ENCODE measurements at regions not wholly inside any gene's neighbourhood (a gene's known extent, or its start where the extent isn't known, plus 50 kb on each side); places are given as distances from the start of the nearest gene placed in this dataset.

DNA sequence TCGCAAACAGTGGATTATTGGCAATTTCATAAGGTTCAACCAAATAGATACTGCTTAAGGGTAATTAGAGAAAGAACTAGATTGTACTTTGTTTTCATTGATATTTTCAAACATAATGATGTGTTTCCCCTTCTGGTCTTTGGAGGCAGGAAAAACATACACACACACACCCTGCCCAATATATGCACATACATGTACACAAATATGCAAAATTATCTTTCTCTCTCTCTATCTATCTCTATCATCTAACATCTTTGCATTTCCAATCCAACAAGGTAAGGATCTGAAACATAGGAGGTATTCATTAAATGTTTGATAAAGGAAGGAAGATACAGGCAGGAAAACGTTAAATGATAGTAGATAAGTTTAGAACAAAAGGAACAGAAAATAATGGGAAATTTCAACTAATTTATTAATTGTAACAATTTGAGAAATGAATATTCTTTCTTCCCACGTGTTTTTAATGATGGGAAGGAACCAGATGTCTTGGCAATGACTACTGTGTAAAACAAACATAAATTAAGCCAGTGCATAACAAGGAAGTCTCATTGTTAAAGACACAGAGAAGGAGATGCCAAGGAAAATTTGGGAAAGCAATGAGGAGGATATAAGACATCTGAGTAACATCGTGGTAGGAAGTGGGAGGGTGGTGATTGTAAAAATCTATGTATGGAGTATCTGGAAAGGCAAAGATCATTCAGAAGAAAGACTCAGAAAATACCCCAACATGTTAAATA is 532.1 kb downstream of the GBA3 start:
- Histone ChIP-seq H3K9me3 (ENCODE audit: low read length) (no peaks in the 10 kb centered on the region), H2AFZ (ENCODE audit: low read length) (no peak overlapping the region), H3K4me3 (replicated peaks in 1 of 3; ENCODE audit: insufficient read depth in 1 of 3, low read depth in 2 of 3, low read length in 3 of 3) (no peak overlapping the region), H3K27me3 (ENCODE audit: control insufficient read depth in 1 of 2, insufficient read depth in 2 of 2, low read length in 2 of 2) (no peaks in the 10 kb centered on the region), H4K20me1 (ENCODE audit: insufficient read depth, low read length) (no peaks in the 10 kb centered on the region), H3K36me3 (replicated peaks in 1 of 2; ENCODE audit: control insufficient read depth in 1 of 2, insufficient read depth in 2 of 2, low read length in 2 of 2) (no peaks in the 10 kb centered on the region), H3K79me2 (ENCODE audit: insufficient read depth, low read length) (no peaks in the 10 kb centered on the region), H3K9ac (ENCODE audit: insufficient read depth, low read depth, low read length) (no peak overlapping the region), H3K4me1 (ENCODE audit: insufficient read depth, low read length) (no peaks in the 10 kb centered on the region), H3K27ac (ENCODE audit: extremely low read length, insufficient read depth, low read length) (no peak overlapping the region), H3K4me2 (ENCODE audit: low read depth, low read length) (no peak overlapping the region)
- BruUV-seq (replicated peaks), result no TSS peak
- POLR2A ChIA-PET, result no interaction called here
- intact Hi-C loops (cut with micrococcal nuclease; ENCODE audit: unreplicated experiment) (no loop called here), in situ Hi-C loops (cut with HindIII; ENCODE audit: extremely low pct_ligation_motif_present, low pct_unique_long_range_greater_than_20kb) (no loop called here)
- DNase-seq (ENCODE audit: low spot score) (no peak), ATAC-seq (no peak), FAIRE-seq (no peak)
- 10% methylated on average over 4 of the region's 4 CpGs for WGBS (ENCODE audit: low lambda C conversion rate)
- CTCF ChIA-PET (ENCODE audit: low intra/inter-chr PET ratio, low total read pairs), result no interaction called here
- TF ChIP-seq, protein P1, sequence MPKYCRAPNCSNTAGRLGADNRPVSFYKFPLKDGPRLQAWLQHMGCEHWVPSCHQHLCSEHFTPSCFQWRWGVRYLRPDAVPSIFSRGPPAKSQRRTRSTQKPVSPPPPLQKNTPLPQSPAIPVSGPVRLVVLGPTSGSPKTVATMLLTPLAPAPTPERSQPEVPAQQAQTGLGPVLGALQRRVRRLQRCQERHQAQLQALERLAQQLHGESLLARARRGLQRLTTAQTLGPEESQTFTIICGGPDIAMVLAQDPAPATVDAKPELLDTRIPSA (CRISPR knock-in tag; IDR thresholded peaks at IDR 0.05; ENCODE audit: borderline replicate concordance), result no peak
- TF ChIP-seq SNAPC2 (CRISPR knock-in tag; IDR thresholded peaks at IDR 0.05) (no peak), ZSCAN21 (CRISPR knock-in tag; IDR thresholded peaks at IDR 0.05; ENCODE audit: borderline replicate concordance) (no peak), LCORL (IDR thresholded peaks at IDR 0.05) (no peak), LCORL (CRISPR knock-in tag; IDR thresholded peaks at IDR 0.05) (no peak), ZNF879 (CRISPR knock-in tag; IDR thresholded peaks at IDR 0.05) (no peak), NR2C2 (CRISPR knock-in tag; IDR thresholded peaks at IDR 0.05; ENCODE audit: borderline replicate concordance) (no peak), ELF3 (CRISPR knock-in tag; IDR thresholded peaks at IDR 0.05) (no peak), SP5 (CRISPR knock-in tag; IDR thresholded peaks at IDR 0.05; ENCODE audit: borderline replicate concordance, low read depth) (no peak), PAF1 (CRISPR knock-in tag; IDR thresholded peaks at IDR 0.05) (no peak), POLR2AphosphoS5 (IDR thresholded peaks at IDR 0.05; ENCODE audit: low read depth, low read length) (no peak), ZNF503 (CRISPR knock-in tag; IDR thresholded peaks at IDR 0.05) (no peak), SMAD9 (CRISPR knock-in tag; IDR thresholded peaks at IDR 0.05) (no peak), KLF13 (CRISPR knock-in tag; IDR thresholded peaks at IDR 0.05) (no peak), ZNF281 (CRISPR knock-in tag; IDR thresholded peaks at IDR 0.05; ENCODE audit: borderline replicate concordance) (no peak), HDAC2 (CRISPR knock-in tag; IDR thresholded peaks at IDR 0.05) (no peak), DMAP1 (CRISPR knock-in tag; IDR thresholded peaks at IDR 0.05) (no peak), RNF2 (conservative IDR thresholded peaks at IDR 0.05; ENCODE audit: low read depth) (no peak)

All from HepG2 (cell line).